ENCODE measurements at regions not wholly inside any gene's neighbourhood (a gene's known extent, or its start where the extent isn't known, plus 50 kb on each side); places are given as distances from the start of the nearest gene placed in this dataset.
"Not testable (repeated sequence)": the region's sequence is repeated elsewhere in the genome, so short reads cannot be mapped to it uniquely, and the experiment has no call there.

- not testable (repeated sequence) for H3K4me3 ChIP-seq (ENCODE audit: low read depth, low read length)
Measured at GRCh38 chr12:76292891-76293290, 55.3 kb downstream of the BBS10 start.

GRCh38 chr12:76292305-76292704, 55.9 kb downstream of the BBS10 start:
- not testable (repeated sequence) for H3K4me3 ChIP-seq (ENCODE audit: low read depth, low read length)

GRCh38 chr12:76290963-76291859, 57.0 kb downstream of the BBS10 start:
- no peak overlapping the region for H3K4me3 ChIP-seq (ENCODE audit: low read depth, low read length)
- TF ChIP-seq, protein P1, sequence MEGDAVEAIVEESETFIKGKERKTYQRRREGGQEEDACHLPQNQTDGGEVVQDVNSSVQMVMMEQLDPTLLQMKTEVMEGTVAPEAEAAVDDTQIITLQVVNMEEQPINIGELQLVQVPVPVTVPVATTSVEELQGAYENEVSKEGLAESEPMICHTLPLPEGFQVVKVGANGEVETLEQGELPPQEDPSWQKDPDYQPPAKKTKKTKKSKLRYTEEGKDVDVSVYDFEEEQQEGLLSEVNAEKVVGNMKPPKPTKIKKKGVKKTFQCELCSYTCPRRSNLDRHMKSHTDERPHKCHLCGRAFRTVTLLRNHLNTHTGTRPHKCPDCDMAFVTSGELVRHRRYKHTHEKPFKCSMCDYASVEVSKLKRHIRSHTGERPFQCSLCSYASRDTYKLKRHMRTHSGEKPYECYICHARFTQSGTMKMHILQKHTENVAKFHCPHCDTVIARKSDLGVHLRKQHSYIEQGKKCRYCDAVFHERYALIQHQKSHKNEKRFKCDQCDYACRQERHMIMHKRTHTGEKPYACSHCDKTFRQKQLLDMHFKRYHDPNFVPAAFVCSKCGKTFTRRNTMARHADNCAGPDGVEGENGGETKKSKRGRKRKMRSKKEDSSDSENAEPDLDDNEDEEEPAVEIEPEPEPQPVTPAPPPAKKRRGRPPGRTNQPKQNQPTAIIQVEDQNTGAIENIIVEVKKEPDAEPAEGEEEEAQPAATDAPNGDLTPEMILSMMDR (IDR thresholded peaks at IDR 0.05; ENCODE audit: borderline replicate concordance, insufficient read depth, low read depth, low read length) = no peak

DNA sequence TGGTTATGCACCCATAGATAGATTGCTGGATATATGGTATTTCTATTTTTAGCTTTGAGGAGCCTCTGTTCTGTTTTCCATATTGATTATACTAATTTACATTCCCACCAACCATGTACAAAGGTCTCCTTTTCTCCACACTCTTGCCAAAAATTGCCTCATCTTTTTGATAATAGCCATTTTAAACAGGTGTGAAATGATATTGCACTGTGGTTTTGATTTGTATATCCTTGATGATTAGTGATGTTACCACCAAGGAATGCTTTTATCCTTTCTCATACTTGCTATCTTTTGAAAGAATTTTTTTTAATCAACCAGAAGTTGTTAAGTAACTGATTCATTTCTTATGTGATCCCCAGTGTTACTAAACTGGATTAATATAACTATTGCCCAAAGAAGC, 60.0 kb downstream of the BBS10 start:
- H3K4me3 ChIP-seq (ENCODE audit: low read depth, low read length) = no peak overlapping the region
- TF ChIP-seq, protein P1 (IDR thresholded peaks at IDR 0.05; ENCODE audit: borderline replicate concordance, insufficient read depth, low read depth, low read length) = no peak

DNA sequence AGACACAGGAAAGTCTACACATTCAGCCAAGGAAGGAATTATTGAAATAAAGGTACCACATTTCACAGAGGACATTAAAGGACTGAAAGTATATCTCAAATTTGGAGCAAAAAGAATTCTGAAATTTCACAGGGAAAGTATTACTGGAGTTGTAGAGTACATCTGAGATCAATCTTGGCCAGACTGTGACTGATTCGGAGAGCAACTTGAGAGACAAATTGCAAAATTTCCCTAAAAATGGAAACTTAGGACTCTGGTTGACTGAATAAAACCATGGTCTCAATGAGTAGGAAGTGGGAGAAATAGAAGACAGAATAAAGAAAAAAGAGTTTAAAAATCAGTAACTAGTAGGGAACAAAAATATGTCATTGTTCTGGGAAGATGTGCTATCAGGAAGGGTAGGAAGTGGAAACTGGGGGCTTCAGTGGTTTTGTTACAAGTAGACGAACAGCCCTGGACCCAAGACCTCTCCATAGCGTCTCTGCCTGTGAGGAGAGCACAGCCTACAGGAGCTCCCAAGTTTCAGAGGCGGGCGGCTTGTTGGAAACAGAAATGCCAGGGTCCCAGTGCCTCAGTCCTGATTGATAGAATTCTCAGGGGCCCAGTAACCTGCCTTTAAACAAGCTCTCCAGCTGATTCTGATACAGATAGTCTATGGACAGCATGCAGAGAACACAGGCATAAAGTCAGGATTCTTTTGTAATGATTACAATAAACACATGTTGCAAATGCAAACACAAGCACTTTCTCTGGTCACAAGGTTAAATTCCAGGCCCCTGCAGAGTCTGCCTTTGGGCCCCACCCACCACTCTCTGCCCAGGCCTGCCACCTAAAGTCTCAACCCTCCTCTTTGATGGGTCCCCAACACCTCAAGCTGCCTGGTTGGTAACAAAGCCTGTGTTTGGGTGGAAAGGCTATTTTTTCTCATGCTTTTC, 63.1 kb downstream of the BBS10 start:
- TF ChIP-seq, protein P1 (IDR thresholded peaks at IDR 0.05; ENCODE audit: borderline replicate concordance, insufficient read depth, low read depth, low read length) = no peak
- H3K4me3 ChIP-seq (ENCODE audit: low read depth, low read length) = no peak overlapping the region

GRCh38 chr12:76282744-76283143, 65.5 kb downstream of the BBS10 start:
- H3K4me3 ChIP-seq (ENCODE audit: low read depth, low read length) = no peak overlapping the region
- TF ChIP-seq, protein P1 (IDR thresholded peaks at IDR 0.05; ENCODE audit: borderline replicate concordance, insufficient read depth, low read depth, low read length) = no peak

DNA sequence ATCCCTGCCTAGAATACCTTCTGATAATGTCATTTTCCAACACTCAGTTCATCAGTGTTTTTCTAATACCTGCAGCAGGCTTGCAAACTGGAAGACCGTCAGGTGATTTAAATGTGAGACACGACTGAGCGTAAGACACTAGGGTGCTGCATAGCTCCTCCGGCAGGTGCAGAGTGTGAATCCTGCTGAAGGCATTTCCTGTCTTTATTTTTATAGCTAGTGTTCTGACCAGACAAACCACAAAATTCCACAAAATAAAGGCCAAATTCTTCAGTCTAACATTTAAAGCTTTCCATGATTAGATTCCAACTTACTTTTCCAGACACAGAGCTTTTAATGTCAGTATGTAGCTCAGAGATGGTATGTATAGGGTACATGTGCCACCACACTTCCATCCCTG, 70.7 kb downstream of the BBS10 start:
- H3K4me3 ChIP-seq (ENCODE audit: low read depth, low read length) = no peak overlapping the region
- TF ChIP-seq, protein P1 (IDR thresholded peaks at IDR 0.05; ENCODE audit: borderline replicate concordance, insufficient read depth, low read depth, low read length) = no peak

Data from GM12875 (cell line).